ENCODE measurements at regions not wholly inside any gene's neighbourhood (a gene's known extent, or its start where the extent isn't known, plus 50 kb on each side); places are given as distances from the start of the nearest gene placed in this dataset.
"Not testable (repeated sequence)": the region's sequence is repeated elsewhere in the genome, so short reads cannot be mapped to it uniquely, and the experiment has no call there.

DNA sequence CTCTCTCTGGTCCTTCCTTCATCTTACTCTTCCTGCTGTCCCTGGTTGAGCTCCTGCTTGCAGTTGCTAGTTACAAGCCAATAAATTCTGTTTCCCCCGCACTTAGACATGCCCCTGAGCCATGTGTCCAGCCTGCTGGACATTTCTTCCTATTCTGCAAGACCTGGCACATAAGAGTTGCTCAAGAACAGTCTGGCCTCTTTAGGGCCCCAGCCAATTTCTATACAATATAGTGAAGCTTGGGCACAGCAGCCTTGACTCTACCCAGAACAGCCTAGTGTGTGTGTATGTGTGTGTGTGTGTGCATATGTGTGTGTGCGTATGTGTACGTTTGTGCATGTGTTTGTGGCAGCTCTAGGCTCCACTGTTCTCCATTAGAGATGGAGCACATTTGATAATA lies 276.0 kb downstream of the CYRIA start:
- Histone ChIP-seq H3K4me1 (no peaks in the 10 kb centered on the region), H3K27me3 (no peaks in the 10 kb centered on the region), H3K9me3 (no peaks in the 10 kb centered on the region), H3K36me3 (ENCODE audit: low read depth, missing control alignments) (no peaks in the 10 kb centered on the region), H3K4me3 (no peak overlapping the region), H3K27ac (no peak overlapping the region)
- no peak for DNase-seq
- intact Hi-C loops (cut with DNase I; ENCODE audit: low total_unique reads): no loop called here
- WGBS, 2 donors: 85 to 97% methylated on average over 3 of the region's 3 CpGs
- TF ChIP-seq POLR2A (IDR thresholded peaks at IDR 0.05): no peak
- TF ChIP-seq, protein P1, sequence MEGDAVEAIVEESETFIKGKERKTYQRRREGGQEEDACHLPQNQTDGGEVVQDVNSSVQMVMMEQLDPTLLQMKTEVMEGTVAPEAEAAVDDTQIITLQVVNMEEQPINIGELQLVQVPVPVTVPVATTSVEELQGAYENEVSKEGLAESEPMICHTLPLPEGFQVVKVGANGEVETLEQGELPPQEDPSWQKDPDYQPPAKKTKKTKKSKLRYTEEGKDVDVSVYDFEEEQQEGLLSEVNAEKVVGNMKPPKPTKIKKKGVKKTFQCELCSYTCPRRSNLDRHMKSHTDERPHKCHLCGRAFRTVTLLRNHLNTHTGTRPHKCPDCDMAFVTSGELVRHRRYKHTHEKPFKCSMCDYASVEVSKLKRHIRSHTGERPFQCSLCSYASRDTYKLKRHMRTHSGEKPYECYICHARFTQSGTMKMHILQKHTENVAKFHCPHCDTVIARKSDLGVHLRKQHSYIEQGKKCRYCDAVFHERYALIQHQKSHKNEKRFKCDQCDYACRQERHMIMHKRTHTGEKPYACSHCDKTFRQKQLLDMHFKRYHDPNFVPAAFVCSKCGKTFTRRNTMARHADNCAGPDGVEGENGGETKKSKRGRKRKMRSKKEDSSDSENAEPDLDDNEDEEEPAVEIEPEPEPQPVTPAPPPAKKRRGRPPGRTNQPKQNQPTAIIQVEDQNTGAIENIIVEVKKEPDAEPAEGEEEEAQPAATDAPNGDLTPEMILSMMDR (IDR thresholded peaks at IDR 0.05): no peak

DNA sequence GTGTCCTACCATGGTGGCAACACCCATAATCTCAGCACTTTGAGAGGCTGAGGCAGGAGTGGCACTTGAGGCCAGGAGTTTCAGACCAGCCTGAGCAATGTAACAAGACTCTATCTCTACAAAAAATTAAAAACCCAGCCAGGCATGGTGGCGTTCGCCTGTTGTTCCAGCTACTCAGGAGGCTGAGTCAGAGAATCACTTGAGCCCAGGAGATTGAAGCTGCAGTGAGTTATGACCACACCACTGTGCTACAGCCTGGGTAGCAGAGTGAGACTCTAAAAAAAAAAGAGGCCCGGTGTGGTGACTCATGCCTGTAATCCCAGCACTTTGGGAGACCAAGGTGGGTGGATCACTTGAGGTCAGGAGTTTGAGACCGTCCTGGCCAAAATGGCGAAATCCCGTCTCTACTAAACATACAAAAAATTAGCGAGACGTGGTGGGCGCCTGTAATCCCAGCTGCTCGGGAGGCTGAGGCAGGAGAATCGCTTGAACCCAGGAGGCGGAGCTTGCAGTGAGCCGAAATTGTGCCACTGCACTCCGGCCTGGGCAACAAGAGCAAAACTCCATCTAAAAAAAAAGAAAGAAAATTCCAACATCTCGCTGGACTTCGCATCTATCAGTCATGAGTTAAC lies 277.3 kb downstream of the CYRIA start:
- 89 to 92% methylated on average over 16 of the region's 16 CpGs for WGBS, 2 donors
- H3K4me1 ChIP-seq; H3K9me3 ChIP-seq; H3K4me3 ChIP-seq; H3K27ac ChIP-seq; H3K36me3 ChIP-seq (ENCODE audit: low read depth, missing control alignments); intact Hi-C loops (cut with DNase I; ENCODE audit: low total_unique reads); H3K27me3 ChIP-seq; DNase-seq: not testable (repeated sequence)

DNA sequence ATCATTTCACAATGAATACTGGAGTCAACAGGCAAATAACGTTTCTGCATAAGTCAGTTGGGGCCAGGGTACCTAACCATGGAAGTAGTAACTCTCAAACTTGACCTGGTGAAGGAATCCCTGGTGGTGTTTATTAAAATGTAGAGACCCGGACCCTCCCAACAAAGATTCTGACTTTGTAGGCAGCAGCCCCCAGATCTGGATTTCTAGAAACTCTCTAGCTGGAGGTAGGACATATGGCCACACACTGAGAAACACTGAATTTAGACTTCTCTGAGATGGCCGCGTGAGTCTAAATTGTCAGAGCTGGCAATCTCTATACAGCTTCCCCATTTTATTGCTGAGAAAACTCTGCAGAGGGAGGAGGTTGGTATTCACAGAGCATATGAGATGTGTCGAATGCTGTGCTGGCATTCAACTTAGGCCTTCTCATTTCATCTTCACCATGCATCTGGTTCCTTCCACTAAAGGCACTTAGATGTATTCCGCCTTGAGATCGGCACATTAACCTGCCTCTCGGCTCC lies 278.1 kb downstream of the CYRIA start:
- TF ChIP-seq POLR2A (IDR thresholded peaks at IDR 0.05): no peak
- TF ChIP-seq, protein P1 (IDR thresholded peaks at IDR 0.05): no peak
- no peaks in the 10 kb centered on the region for H3K9me3 ChIP-seq
- no peak for DNase-seq
- H3K4me3 ChIP-seq: no peak overlapping the region
- intact Hi-C loops (cut with DNase I; ENCODE audit: low total_unique reads): no loop called here
- H3K36me3 ChIP-seq (ENCODE audit: low read depth, missing control alignments): no peaks in the 10 kb centered on the region
- H3K4me1 ChIP-seq: no peaks in the 10 kb centered on the region
- no peak overlapping the region for H3K27ac ChIP-seq
- H3K27me3 ChIP-seq: no peaks in the 10 kb centered on the region
- WGBS, 2 donors: 91 to 93% methylated on average over 8 of the region's 8 CpGs

DNA sequence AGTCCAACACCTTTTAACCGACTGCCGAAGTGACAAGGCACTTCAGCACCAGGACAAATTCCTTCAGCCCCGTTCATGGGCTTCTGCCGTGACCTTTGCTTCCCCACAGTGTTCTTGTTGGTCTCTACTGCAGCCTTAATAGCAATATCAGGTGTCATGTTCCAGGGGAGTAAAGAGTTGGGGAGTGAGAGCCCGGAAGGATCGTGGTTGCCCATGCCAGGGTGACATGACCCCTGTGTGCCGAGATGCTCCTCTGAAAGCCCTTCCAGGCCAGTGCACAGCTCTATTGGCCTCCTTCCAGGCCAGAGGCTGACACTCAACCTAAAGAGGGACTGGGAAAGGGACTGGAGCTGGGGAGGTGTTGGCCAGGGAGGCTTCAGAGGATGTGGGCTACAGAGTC lies 279.2 kb downstream of the CYRIA start:
- DNase-seq: no peak
- no peaks in the 10 kb centered on the region for H3K9me3 ChIP-seq
- no peak overlapping the region for H3K4me3 ChIP-seq
- H3K27ac ChIP-seq: no peak overlapping the region
- H3K27me3 ChIP-seq: no peaks in the 10 kb centered on the region
- intact Hi-C loops (cut with DNase I; ENCODE audit: low total_unique reads): no loop called here
- no peaks in the 10 kb centered on the region for H3K4me1 ChIP-seq
- 66 to 70% methylated on average over 7 of the region's 7 CpGs for WGBS, 2 donors
- no peaks in the 10 kb centered on the region for H3K36me3 ChIP-seq (ENCODE audit: low read depth, missing control alignments)
- TF ChIP-seq POLR2A (IDR thresholded peaks at IDR 0.05): no peak
- TF ChIP-seq, protein P1 (IDR thresholded peaks at IDR 0.05): no peak

DNA sequence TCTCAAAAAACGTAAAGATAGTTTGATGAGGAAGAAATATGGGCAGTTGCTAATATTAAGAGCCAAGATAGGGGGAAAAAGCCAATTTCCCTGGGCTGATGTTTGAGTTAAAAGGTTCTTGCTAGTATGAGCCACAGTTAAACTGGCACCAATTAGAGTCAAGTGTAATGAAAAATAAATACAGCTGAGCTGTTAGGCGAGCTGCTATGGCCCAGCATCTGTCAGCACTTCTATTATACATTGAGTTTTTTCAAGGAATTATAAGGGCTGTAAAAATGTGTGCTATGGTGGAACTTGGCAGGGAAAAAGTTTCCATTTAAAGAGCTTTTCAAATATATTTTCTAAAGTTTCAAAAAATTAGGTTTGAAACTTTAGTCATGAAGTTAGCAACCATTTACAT lies 279.6 kb downstream of the CYRIA start:
- no peak for TF ChIP-seq POLR2A (IDR thresholded peaks at IDR 0.05)
- TF ChIP-seq, protein P1 (IDR thresholded peaks at IDR 0.05): no peak
- no peaks in the 10 kb centered on the region for H3K4me1 ChIP-seq
- no peaks in the 10 kb centered on the region for H3K36me3 ChIP-seq (ENCODE audit: low read depth, missing control alignments)
- intact Hi-C loops (cut with DNase I; ENCODE audit: low total_unique reads): no loop called here
- H3K4me3 ChIP-seq: no peak overlapping the region
- H3K9me3 ChIP-seq: no peaks in the 10 kb centered on the region
- 78 to 83% methylated on average over 2 of the region's 2 CpGs for WGBS, 2 donors
- no peak for DNase-seq
- no peaks in the 10 kb centered on the region for H3K27me3 ChIP-seq
- H3K27ac ChIP-seq: no peak overlapping the region
